HG02840 (cell line): ENCODE measurements at regions not wholly inside any gene's neighbourhood (a gene's known extent, or its start where the extent isn't known, plus 50 kb on each side); places are given as distances from the start of the nearest gene placed in this dataset.
"Not testable (repeated sequence)": the region's sequence is repeated elsewhere in the genome, so short reads cannot be mapped to it uniquely, and the experiment has no call there.

ENCODE experiments used
- ATAC-seq: cut with Tn5 transposase; IDR thresholded peaks from one replicate; pipeline ENCODE4 v1.9.1; 2021; ENCODE audit warnings: mild to moderate bottlenecking, moderate library complexity, moderate number of reproducible peaks; ENCODE audit not compliant: unreplicated experiment, low FRiP score

DNA sequence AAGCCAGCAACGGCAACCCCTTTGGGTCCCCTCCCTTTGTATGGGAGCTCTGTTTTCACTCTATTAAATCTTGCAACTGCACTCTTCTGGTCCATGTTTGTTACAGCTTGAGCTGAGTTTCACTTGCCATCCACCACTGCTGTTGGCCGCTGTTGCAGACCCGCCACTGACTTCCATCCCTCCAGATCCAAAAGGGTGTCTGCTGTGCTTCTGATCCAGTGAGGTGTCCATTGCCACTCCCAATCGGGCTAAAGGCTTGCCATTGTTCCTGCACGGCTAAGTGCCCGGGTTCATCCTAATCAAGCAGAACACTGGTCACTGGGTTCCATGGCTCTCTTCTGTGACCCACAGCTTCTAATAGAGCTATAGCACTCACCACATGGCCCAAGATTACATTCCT lies 615.1 kb downstream of the CETN3 start:
- ATAC-seq = not testable (repeated sequence)

DNA sequence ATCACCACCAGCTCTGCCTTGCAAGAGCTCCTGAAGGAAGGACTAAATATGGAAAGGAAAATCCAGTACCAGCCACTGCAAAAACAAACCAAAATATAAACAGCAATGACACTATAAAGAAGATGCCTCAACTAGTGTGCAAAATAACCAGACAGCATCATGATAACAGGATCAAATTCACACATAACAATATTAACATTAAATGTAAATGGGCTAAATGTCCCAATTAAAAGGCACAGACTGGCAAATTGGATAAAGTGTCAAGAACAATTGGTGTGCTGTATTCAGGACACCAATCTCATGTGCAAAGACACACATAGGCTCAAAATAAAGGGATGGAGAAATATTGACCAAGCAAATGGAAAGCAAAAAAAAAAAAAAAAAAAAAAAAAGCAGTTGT lies 629.8 kb downstream of the CETN3 start:
- ATAC-seq = not testable (repeated sequence)

DNA sequence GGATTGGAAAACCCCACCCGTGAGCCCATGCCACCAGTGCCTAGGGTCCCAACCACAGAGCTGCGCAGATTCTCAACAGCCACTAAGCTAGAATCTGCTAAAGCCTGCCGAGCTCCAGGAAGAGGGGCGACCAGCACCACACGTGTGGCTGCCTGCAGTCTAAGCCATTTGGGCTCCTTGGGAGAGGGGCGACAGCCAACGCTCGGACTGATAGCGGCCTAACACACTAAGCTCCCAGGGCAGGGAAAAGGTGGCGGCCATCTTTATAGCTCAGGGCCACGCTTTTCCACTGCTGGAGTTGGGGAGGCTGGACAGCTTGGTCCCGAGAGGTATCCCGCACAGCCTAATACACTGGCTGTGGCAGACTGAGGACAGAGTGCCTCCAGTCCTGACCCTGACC lies 631.8 kb downstream of the CETN3 start:
- no peak for ATAC-seq

DNA sequence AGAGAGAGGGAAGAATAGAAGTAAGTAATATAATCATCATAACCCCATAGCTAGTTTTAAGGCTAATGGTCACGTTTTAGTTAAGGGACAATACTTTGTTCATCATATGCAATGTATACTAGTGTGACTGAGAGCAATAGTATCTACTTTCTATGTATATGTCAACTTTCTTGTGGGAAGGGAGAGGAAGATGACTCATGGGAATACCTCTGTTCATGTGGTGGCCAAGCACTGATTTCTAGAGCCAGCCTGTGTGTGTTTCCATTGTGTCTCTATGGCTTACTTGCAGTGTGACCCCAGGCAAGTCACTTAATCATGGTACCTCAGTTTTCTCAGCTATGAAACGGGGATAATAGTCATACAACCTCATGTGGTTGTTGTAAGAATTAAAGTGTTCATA lies 639.6 kb downstream of the CETN3 start:
- ATAC-seq = no peak

DNA sequence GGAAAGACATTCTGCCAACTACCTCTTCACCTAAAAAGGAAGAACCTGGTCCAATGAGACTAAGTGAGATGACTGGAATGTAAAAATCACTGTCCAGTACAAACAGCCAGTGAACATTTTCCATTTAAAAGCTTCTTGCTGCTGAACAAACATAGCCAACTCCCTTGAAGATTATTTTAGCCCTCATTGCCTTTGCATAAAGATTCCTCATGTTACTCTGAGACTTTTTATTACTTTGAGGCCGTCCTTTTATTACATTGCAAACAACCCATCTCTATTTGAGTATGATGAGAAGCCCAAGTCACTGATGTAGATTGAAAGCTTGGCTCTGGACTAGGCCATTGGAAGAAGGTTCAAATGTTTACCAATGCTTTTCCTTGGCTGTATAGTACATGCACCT lies 649.8 kb downstream of the CETN3 start:
- ATAC-seq = no peak

DNA sequence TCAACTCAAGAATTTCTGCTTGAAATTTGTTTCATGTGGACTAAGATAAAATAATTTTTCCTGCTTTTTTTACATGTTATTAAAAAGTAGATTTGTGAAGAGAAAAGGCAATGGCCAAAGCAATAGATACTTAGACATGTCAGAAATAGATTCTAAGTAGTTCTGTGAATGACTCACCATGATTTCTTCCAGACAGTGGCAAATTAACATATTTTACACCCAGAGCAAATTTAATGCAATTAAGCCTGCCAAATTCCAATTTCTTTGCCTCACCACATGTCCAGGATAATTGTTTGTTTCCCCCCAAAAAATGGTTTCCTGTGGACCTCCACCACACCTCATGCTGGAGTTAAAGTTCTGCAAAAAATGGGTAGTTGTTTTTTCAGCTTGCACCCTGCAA lies 651.4 kb downstream of the CETN3 start:
- ATAC-seq = no peak

DNA sequence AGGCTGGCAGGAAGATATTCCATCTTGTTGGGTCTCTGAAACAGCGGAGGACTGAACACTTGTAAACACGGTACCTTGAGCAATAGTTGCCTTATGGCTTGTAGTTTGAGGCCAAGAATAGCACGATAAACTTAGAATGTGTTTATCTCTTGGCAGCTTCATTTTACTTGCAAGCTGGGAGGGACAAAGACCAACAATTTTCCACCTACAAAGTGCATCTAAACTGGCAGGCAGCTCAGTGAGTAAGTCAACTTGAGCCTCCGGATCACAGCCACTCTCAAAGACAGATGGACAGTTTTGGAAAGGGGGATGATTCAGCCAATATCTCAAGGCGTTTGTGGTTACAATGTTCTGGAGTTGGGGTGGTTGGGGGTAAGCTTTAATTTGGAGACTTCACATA lies 652.6 kb downstream of the CETN3 start:
- no peak for ATAC-seq

DNA sequence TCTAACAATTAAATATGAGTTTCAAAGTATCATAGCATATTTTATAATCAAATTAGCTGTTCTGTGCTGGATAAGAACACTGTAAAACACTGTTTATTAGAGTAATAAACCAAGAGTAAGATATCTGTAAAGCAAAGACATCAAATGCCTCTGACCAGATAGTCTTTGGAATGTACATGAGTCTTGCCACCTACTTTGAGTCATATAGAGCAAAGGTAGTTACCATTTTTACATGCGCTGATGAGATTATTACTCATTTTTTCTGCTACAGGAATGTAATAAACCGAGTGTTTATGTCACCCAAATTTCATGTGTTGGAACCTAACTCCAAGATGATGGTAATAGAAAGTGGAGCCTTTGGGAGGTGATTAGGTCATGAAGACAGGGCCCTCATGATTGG lies 654.5 kb downstream of the CETN3 start:
- ATAC-seq = no peak

DNA sequence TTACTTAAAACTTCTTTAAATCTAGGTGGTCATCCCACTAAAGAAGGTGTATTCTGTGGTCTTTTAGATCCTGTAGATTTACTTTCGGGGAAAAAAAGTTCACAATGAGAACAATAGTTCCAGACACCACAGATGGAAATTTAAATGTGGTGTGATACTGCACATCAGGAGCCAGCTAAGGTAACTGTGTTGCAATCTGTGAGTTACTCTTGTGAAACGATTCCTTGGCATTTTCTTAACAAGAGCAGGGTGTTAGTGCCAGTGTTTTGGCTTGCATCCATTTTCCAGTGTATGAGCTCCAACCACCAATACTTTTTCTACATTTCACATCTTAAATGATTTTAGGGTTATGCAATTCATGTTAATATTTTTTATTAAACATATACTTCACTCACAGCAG lies 674.5 kb downstream of the CETN3 start:
- ATAC-seq = no peak

DNA sequence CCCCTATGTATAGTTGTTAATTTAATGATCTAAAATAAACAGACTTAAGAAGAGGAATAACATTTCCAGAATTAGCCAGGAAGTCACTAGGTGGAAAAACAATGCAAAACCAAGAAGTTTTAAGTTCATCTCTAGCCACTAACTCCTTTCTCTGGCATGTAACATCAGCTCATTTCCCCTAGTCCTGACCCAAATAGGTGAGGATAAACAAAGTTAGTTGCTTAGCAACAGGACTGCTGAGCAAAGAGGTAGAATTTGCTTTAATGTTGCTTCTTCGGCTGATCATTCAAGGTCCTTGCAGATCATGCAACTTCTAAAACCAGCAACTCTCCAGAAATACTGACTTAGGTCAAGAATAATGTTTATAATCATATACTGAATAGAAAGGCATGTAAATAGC lies 675.8 kb downstream of the CETN3 start:
- no peak for ATAC-seq

DNA sequence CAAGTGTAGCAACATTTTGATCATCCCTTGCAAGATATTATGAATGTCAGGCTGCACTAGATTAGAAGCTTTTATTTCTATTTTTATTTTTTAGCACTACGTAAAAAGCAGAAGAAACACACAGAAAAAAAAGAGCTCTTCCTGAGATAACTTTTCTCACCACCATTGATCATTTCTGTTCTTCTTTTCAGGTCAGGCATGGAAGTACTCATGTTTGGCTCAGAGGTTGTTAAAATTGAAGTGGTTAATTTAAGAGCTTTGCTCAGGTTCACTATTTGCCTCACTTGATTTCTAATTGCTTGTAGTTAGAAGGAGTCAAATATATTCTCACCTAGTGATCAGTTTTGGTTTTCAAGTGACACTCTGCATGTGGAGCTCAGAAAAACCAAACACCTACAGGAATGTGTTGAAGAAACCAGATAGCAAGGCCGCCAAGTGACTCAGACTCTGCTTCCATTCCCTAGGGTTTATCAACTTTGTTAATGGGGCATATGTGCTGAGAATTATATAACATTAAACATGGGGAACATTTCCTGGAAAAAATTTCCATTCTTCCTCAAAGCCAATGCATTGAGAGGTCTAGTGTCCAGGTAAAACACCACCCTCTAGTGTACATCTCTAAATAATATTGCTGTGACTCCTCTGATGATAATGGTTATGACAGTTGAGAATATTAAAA lies 679.8 kb downstream of the CETN3 start:
- no peak for ATAC-seq

DNA sequence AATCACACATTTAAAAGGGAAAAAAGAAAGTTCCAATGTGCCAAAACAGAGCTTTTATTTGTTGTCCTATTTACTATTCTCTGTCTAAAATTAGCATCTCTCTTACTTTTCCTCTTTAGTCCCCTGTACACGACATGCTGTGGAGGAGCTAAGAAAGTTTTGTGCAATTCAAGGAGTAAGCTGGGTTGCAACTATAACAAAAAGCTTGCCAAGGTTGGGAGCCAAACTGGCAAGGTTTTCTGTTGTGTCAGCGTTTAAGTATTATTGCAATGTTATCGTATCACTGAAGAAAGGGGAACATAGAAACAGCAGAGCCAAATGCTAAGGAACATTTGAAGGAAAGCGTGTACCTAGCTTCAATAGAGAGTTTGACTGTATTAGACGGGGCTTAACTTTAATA lies 680.8 kb downstream of the CETN3 start:
- ATAC-seq = no peak

DNA sequence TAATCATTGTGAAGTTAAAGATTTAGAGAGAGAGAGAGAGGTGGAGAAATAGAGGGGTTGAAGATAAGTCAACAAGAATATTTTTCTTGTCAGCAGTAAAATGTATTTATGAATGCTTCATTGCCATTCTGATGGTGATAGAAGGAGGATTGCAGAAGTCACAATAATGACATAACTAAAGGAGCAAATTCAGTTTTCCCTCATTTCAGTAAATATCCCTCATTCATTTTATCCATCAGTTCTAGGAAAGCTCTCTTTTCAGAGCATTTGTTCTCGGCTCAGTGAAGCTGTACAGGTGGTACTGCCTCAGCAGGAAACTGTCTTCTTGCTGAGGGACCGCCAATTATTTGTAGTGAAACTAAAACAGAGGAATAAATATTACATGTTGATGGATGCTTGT lies 681.4 kb downstream of the CETN3 start:
- no peak for ATAC-seq

DNA sequence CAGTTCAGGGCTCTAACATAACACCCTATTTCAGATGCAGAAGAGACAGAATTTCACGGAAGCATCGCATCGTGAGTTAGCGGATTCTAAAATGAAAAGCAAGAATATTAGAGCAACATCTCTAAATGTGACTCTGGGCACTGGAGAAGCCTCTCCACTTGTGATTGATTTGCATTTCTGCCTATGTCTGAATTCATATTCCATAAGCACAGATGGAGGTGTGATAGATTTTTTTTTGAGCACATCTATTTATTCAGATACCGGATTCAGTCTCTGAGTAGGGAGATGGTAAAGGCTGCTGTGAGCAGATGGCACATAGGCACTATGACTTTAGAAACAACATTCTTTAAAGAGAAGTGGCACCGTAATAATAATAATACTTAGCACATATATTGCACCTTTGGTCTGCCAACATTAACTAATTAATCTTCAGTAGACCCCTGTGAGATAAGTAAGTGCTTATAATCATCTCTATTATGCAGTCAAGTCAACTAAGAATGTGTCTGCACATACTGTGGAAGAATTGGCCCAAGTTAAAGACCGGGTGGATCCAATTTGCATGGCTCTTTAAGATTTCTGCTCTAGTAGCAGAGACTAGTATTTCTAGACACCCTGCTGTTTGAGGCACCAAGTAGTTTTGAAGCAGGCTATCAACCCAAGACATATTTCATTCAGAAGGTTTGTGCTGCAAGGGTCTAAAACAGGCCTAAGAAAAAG lies 685.0 kb downstream of the CETN3 start:
- ATAC-seq = no peak

DNA sequence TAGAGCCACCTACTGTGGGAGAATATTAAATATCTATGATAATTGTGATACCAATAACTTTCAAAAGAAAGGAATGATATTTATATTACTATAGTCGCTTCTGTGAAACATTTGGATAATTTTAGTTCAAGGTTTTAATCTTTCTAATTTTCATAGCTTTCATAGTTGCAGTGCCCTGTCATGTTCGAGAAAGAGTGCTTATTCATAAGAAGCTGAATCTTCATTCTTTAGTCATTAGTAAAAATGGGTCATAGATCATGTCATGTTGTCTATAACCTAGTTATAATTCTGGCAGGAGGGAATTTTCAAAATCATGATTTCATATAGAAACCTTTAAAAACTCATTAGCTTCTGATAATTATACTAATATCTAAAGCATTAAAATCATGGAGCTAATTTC lies 685.6 kb downstream of the CETN3 start:
- ATAC-seq = no peak

DNA sequence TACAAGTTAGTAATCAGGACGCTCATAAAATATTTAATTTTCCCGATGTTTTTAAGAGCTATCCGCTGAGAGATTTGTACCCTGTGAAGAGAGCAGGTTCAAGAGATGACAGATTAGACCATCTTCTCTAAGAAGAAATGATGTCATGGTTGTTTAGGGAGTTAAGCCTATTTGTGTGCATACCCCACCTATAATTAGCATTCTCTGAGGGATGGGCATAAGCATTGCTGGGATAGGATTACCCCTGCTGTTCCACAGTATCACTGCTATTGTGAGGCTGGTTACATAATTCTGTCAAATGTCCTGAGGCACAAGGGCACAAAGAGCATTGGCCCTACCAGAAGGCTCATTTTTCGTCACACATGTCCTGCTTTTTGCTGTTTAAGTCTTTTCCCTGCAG lies 687.0 kb downstream of the CETN3 start:
- no peak for ATAC-seq

DNA sequence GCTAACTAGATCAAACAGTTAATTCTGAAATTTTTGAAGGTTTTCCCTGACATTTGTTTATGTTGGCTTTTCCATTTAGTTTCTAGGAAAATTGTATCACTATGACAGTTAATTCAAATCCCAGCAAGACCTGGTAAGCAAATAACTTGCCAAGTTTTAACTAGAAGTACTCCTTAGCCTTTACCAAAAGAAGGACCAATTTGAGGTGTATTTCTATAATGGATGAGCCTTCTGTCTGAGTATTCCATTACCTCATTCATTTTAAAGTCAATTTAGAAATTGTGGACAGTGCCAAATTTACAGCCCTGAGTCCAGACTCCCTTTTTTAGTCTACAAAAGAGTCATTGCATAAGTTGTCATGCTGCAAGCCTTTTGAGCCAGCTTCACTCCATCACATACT lies 687.6 kb downstream of the CETN3 start:
- ATAC-seq = no peak

DNA sequence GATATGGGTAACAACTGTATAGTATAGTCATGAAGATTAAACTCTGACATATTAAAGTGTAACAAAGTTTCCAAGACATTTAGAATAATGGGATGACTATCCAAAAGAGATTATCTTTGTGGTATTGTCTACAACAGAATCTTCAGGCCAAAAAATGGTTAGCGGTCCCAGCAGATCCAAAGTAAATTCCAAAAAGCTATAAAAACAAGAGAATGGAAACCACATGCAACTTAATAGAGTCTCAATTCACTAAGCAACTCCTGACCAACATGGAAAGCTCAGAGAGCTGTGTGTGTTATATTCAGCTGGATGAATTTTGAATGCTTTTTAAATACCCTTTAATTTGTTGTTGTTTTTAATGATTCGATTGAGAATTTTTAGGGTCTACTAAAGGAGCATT lies 688.2 kb downstream of the CETN3 start:
- no peak for ATAC-seq

DNA sequence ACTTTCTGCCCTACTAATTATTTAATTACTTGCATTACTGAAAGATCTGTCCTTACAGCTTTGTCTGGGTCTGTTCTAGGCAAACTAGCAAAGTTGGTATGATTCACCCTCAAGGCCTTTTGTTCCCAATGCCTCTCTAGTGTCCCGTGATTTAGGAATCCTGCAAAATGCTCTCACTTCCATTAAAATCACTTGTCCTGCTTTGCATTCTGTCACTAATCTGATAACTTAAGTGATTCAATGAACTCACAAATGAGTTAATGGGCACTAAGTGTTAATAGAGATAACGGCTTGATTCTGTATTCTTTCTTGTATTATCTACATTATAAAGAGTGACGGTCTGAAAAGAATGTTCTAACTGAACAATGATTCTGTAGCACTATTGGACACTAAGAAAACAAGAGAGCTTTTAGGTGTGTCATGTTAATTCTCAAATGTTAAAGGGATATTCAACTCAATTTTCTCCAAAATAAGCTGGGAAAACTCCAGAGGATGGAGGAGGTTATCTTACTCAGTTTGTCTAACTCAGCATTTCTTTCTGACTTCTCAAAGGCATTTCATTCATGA lies 697.3 kb downstream of the CETN3 start:
- no peak for ATAC-seq

DNA sequence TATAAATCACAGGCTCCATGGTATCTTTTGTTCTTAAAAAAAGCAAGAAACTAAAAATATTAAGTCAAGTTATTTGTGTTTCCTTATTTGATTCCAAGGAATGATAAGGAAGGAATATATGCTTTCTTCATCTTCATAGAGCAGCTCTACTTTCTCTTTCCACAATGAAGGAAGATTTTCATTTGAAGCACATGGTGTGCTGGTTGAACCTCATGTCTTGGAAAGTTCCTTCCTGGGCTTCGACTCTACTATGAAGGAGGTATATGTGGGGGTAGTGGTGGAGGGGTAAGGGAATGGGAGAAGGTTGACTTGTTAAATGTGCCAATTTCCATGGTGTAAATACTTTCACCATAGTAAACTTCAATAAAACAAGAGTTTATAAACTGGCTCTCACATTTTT lies 698.0 kb downstream of the CETN3 start:
- no peak for ATAC-seq

DNA sequence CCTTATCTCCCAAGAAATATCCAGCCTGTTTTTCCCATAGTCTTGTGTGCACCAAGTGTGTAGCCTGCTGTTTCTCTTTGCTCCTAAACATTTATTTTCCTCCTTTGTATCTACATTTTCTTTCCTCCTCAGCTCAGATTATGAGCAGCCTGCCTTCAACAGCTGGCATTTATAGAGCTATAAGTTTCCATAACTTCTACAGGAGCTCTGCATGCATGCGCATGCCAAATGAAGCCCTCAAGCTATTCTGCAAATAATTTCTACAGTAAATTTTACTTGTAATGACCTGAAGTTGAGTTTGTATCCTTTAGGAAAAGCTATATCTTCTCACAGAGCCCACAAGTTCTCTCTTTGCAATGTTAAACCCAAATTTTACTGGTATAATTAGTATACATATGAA lies 699.5 kb downstream of the CETN3 start:
- ATAC-seq = no peak

DNA sequence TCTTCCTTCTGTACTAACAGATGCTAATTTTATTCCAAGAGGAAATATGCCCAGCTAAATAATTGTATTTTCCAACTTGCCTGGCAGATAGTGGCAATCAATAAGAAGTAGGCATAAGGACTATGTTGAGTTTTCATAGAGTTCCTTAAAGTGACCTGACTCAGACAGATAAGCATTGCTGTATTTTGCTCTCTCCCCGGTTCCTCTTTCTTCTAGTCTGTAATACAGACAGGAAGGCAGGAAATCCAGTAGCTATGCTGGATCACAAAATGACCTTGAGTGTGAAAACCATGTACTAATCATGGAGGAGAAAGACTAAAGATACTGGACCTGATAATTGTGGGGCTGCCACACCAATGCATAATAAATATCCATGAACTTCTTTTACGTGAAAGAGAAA lies 701.7 kb downstream of the CETN3 start:
- ATAC-seq = no peak
